ENCODE measurements at regions not wholly inside any gene's neighbourhood (a gene's known extent, or its start where the extent isn't known, plus 50 kb on each side); places are given as distances from the start of the nearest gene placed in this dataset.
"Not testable (repeated sequence)": the region's sequence is repeated elsewhere in the genome, so short reads cannot be mapped to it uniquely, and the experiment has no call there.

DNA sequence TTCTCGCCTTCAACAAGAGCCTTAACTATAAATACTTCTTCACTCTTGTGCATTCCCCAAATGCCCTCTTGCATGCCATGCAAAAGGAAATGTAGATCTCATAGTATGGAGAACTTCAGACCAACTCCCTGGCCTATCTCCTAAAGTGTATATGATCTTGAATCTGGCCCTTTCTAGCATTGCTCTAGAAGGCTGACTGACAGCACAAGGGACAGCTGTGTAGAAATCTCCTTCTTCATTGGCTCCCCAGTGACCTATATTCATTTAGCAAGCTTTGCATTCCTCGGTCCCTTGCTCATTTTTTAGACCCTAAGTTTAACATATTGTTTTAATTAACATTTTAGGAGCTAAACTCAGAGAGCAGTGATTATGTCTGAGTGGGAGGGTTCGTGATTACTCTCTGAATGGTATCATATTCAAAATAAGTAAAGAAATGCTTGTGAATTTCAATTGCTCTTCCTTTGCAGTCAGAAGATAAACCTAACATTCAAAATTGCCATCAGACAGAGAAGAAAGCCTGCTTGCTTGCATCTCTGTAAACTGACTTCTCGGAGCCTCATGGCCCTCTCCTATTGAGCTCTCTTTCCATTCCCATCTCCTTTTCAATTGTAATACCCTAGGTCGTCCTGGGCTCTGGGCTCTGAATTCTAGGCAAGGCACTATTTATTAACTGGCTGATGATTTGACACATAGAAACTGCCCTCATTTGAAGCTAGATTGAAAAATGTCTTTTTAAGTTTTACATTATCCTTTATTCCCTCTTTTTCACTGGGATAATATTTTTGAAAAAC is 120.3 kb upstream of the PRKG2 start:
- Histone ChIP-seq H3K27me3 (replicated peaks; ENCODE audit: insufficient read depth, low read length) (no peaks in the 10 kb centered on the region), H3K9me3 (replicated peaks; ENCODE audit: insufficient read depth, low read length) (no peaks in the 10 kb centered on the region), H3K9ac (ENCODE audit: low read length) (no peak overlapping the region), H3F3A (ENCODE audit: insufficient read depth, low read length) (no peaks in the 10 kb centered on the region), H3K4me1 (ENCODE audit: low read length) (no peaks in the 10 kb centered on the region), H3K9me2 (replicated peaks; ENCODE audit: insufficient read depth, low read length) (no peaks in the 10 kb centered on the region), H3K27ac (ENCODE audit: low read length) (no peak overlapping the region), H3K4me3 (ENCODE audit: low read length) (no peak overlapping the region), H4K20me1 (ENCODE audit: insufficient read depth, low read length) (no peaks in the 10 kb centered on the region), H3K79me2 (ENCODE audit: low read length) (no peaks in the 10 kb centered on the region), H2AFZ (ENCODE audit: low read length) (no peak overlapping the region), H3K4me2 (ENCODE audit: low read depth, low read length) (no peak overlapping the region), H3K36me3 (replicated peaks; ENCODE audit: insufficient read depth, low read length) (no peaks in the 10 kb centered on the region)
- no peak for DNase-seq
- TF ChIP-seq EZH2 (optimal IDR thresholded peaks at IDR 0.05; ENCODE audit: low read depth, low read length): no peak
- TF ChIP-seq, protein P1, sequence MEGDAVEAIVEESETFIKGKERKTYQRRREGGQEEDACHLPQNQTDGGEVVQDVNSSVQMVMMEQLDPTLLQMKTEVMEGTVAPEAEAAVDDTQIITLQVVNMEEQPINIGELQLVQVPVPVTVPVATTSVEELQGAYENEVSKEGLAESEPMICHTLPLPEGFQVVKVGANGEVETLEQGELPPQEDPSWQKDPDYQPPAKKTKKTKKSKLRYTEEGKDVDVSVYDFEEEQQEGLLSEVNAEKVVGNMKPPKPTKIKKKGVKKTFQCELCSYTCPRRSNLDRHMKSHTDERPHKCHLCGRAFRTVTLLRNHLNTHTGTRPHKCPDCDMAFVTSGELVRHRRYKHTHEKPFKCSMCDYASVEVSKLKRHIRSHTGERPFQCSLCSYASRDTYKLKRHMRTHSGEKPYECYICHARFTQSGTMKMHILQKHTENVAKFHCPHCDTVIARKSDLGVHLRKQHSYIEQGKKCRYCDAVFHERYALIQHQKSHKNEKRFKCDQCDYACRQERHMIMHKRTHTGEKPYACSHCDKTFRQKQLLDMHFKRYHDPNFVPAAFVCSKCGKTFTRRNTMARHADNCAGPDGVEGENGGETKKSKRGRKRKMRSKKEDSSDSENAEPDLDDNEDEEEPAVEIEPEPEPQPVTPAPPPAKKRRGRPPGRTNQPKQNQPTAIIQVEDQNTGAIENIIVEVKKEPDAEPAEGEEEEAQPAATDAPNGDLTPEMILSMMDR (IDR thresholded peaks at IDR 0.05; ENCODE audit: low read length): no peak
- no peak for TF ChIP-seq EZH2phosphoT487 (IDR thresholded peaks at IDR 0.05; ENCODE audit: low read length)

DNA sequence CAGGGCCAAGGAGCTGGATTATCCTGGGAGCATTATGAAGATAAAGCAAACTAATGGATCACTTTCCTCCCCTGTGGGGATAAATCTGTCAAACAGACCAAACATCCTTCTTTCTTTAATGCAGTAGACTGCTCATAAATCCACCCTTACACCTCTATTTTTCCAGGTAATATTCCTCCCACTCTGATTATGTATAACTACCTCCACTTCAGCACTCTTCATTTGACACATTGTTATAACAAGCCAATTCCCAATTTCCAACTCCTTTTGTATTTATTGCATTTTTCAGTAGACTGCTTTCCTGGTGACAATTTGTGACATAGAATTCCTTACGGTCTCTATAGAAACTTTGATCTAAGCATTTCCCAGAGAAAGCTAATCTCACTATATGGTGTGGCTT is 115.0 kb upstream of the PRKG2 start:
- H3K36me3 ChIP-seq (replicated peaks; ENCODE audit: insufficient read depth, low read length): no peaks in the 10 kb centered on the region
- no peak overlapping the region for H3K4me2 ChIP-seq (ENCODE audit: low read depth, low read length)
- no peaks in the 10 kb centered on the region for H3K27me3 ChIP-seq (replicated peaks; ENCODE audit: insufficient read depth, low read length)
- no peaks in the 10 kb centered on the region for H4K20me1 ChIP-seq (ENCODE audit: insufficient read depth, low read length)
- no peak overlapping the region for H3K27ac ChIP-seq (ENCODE audit: low read length)
- TF ChIP-seq EZH2 (optimal IDR thresholded peaks at IDR 0.05; ENCODE audit: low read depth, low read length) (no peak), EZH2phosphoT487 (IDR thresholded peaks at IDR 0.05; ENCODE audit: low read length) (no peak)
- TF ChIP-seq, protein P1 (IDR thresholded peaks at IDR 0.05; ENCODE audit: low read length): no peak
- no peaks in the 10 kb centered on the region; the same call in 1 of the 2 replicates for H3K9me2 ChIP-seq (replicated peaks; ENCODE audit: insufficient read depth, low read length)
- H3K9me3 ChIP-seq (replicated peaks; ENCODE audit: insufficient read depth, low read length): no peaks in the 10 kb centered on the region
- no peaks in the 10 kb centered on the region for H3K79me2 ChIP-seq (ENCODE audit: low read length)
- H3K4me3 ChIP-seq (ENCODE audit: low read length): no peak overlapping the region
- no peaks in the 10 kb centered on the region for H3F3A ChIP-seq (ENCODE audit: insufficient read depth, low read length)
- no peak overlapping the region for H2AFZ ChIP-seq (ENCODE audit: low read length)
- DNase-seq: no peak
- no peaks in the 10 kb centered on the region for H3K4me1 ChIP-seq (ENCODE audit: low read length)
- no peak overlapping the region for H3K9ac ChIP-seq (ENCODE audit: low read length)

DNA sequence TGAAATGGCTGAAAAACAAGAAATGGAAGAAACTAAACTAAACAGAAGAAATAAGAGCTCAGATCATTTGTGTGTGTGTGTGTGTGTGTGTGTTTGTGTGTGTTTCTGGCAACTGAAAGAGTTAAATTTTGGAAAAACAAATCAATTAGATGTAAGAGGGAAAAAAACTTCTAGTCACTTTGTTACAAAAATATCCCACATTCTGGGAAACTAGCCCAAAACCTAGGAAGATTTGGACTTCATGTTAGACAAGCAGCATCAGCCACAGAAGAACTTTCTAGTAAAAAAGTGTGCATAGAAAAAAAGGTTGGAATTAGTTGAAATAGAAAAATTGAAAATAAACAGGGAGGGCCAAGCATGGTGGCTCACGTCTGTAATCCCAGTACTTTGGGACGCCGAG is 111.6 kb upstream of the PRKG2 start:
- H3K4me2 ChIP-seq (ENCODE audit: low read depth, low read length): no peak overlapping the region
- no peak overlapping the region for H3K27ac ChIP-seq (ENCODE audit: low read length)
- TF ChIP-seq, protein P1 (IDR thresholded peaks at IDR 0.05; ENCODE audit: low read length): no peak
- TF ChIP-seq EZH2 (optimal IDR thresholded peaks at IDR 0.05; ENCODE audit: low read depth, low read length) (no peak), EZH2phosphoT487 (IDR thresholded peaks at IDR 0.05; ENCODE audit: low read length) (no peak)
- H3K4me3 ChIP-seq (ENCODE audit: low read length): no peak overlapping the region
- H3K9ac ChIP-seq (ENCODE audit: low read length): no peak overlapping the region
- no peaks in the 10 kb centered on the region for H4K20me1 ChIP-seq (ENCODE audit: insufficient read depth, low read length)
- H3F3A ChIP-seq (ENCODE audit: insufficient read depth, low read length): no peaks in the 10 kb centered on the region
- H3K4me1 ChIP-seq (ENCODE audit: low read length): no peaks in the 10 kb centered on the region
- H3K36me3 ChIP-seq (replicated peaks; ENCODE audit: insufficient read depth, low read length): no peaks in the 10 kb centered on the region
- H3K9me2 ChIP-seq (replicated peaks; ENCODE audit: insufficient read depth, low read length): no peaks in the 10 kb centered on the region; the same call in 1 of the 2 replicates
- no peak for DNase-seq
- no peaks in the 10 kb centered on the region for H3K79me2 ChIP-seq (ENCODE audit: low read length)
- no peak overlapping the region for H2AFZ ChIP-seq (ENCODE audit: low read length)
- no peaks in the 10 kb centered on the region for H3K9me3 ChIP-seq (replicated peaks; ENCODE audit: insufficient read depth, low read length)
- H3K27me3 ChIP-seq (replicated peaks; ENCODE audit: insufficient read depth, low read length): no peaks in the 10 kb centered on the region

DNA sequence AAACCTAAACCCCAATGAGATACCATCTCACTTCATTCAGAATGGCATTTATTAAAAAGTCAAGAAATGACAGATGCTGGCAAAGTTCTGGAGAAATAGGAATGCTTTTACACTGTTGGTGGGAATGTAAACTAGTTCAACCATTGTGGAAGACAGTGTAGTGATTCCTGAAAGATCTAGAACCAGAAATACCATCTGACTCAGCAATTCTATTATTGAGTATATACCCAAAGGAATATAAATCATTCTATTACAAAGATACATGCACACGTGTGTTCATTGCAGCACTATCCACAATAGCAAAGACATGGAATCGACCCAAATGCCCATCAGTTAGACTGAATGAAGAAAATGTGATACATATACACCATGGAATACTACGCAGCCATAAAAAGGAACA is 109.6 kb upstream of the PRKG2 start:
- H3K9me3 ChIP-seq (replicated peaks; ENCODE audit: insufficient read depth, low read length); H3K79me2 ChIP-seq (ENCODE audit: low read length); H2AFZ ChIP-seq (ENCODE audit: low read length); H3K4me1 ChIP-seq (ENCODE audit: low read length); H3K4me2 ChIP-seq (ENCODE audit: low read depth, low read length); H4K20me1 ChIP-seq (ENCODE audit: insufficient read depth, low read length); DNase-seq; H3K27me3 ChIP-seq (replicated peaks; ENCODE audit: insufficient read depth, low read length); H3K4me3 ChIP-seq (ENCODE audit: low read length); H3K9me2 ChIP-seq (replicated peaks; ENCODE audit: insufficient read depth, low read length); H3F3A ChIP-seq (ENCODE audit: insufficient read depth, low read length); H3K9ac ChIP-seq (ENCODE audit: low read length); H3K27ac ChIP-seq (ENCODE audit: low read length); H3K36me3 ChIP-seq (replicated peaks; ENCODE audit: insufficient read depth, low read length): not testable (repeated sequence)

Measured in MM.1S (cell line).